H1 (cell line): ENCODE measurements at regions not wholly inside any gene's neighbourhood (a gene's known extent, or its start where the extent isn't known, plus 50 kb on each side); places are given as distances from the start of the nearest gene placed in this dataset.

Source experiments
- EZH2 ChIP-seq: fragments of 200-600 bp; sonication (generic); IDR thresholded peaks from 2 replicates; pipeline ENCODE4 v1.7.1; 2012; ENCODE audit warnings: low read depth, mild to moderate bottlenecking, moderate library complexity, low read length, inconsistent platforms; ENCODE audit not compliant: severe bottlenecking
- GTF2F1 ChIP-seq: IDR thresholded peaks from 2 replicates; pipeline ENCODE4 v1.6.1; 2012; ENCODE audit warnings: low read depth, low read length, improper control_type of control experiment, borderline replicate concordance
- SP1 ChIP-seq: IDR thresholded peaks from 2 replicates; pipeline ENCODE4 v1.6.1; 2011; ENCODE audit warnings: low read depth, low read length
- SP2 ChIP-seq: IDR thresholded peaks from 2 replicates; pipeline ENCODE4 v1.6.1; 2012; ENCODE audit warnings: mild to moderate bottlenecking, low read length, inconsistent platforms
- TAF1 ChIP-seq: IDR thresholded peaks from 2 replicates; pipeline ENCODE4 v1.6.1; 2011; ENCODE audit warnings: mild to moderate bottlenecking, low read depth, low read length
- TF ChIP-seq, protein P1 (sequence below): IDR thresholded peaks from 2 replicates; pipeline ENCODE4 v1.6.1; 2011; ENCODE audit warnings: low read length, improper control_type of control experiment
- TF ChIP-seq, protein P2 (sequence below): fragments of 300-600 bp; sonication (generic); IDR thresholded peaks from 2 replicates; pipeline ENCODE4 v1.7.1; 2012; ENCODE audit warnings: low read length, moderate library complexity, mild to moderate bottlenecking, inconsistent platforms; ENCODE audit not compliant: insufficient replicate concordance

DNA sequence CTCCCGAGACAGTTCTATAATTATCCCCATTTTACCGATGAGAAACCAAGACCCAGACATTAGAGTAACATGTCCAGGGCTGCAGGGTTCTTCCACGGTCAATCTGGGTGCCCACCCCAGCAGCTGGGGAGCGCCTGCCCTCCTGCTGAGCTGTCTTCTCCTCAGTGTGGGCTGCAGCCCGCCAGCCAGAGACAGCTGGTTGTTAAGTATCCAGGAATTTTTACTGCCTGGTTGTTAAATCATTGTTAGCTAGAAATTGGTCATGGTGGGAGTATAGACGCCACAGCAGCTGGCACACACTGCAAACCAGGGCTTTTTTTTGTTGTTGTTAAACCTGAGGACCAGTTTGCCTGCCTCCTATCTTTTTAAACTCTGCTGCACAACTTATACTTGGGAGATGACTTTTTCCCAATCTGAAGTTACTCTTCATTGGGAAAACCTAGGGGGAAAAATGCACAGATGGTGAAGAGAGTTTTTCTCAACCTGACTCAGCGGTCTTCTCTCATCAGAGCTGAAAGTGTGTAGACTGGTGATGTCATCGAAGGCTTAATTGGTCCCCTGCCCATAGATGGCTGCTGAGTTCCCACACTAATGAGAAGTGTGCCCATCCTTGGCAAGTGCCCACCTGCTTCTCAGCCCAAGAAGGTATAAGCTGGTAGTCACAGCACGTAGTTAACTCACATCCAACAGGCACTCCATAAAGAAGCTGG is 208.6 kb downstream of the DRD1 start (continued):
- TF ChIP-seq, protein P1, sequence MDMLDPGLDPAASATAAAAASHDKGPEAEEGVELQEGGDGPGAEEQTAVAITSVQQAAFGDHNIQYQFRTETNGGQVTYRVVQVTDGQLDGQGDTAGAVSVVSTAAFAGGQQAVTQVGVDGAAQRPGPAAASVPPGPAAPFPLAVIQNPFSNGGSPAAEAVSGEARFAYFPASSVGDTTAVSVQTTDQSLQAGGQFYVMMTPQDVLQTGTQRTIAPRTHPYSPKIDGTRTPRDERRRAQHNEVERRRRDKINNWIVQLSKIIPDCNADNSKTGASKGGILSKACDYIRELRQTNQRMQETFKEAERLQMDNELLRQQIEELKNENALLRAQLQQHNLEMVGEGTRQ, result no peak
- TF ChIP-seq GTF2F1 (no peak), SP1 (no peak), SP2 (no peak), TAF1 (no peak), EZH2 (no peak)
- TF ChIP-seq, protein P2, sequence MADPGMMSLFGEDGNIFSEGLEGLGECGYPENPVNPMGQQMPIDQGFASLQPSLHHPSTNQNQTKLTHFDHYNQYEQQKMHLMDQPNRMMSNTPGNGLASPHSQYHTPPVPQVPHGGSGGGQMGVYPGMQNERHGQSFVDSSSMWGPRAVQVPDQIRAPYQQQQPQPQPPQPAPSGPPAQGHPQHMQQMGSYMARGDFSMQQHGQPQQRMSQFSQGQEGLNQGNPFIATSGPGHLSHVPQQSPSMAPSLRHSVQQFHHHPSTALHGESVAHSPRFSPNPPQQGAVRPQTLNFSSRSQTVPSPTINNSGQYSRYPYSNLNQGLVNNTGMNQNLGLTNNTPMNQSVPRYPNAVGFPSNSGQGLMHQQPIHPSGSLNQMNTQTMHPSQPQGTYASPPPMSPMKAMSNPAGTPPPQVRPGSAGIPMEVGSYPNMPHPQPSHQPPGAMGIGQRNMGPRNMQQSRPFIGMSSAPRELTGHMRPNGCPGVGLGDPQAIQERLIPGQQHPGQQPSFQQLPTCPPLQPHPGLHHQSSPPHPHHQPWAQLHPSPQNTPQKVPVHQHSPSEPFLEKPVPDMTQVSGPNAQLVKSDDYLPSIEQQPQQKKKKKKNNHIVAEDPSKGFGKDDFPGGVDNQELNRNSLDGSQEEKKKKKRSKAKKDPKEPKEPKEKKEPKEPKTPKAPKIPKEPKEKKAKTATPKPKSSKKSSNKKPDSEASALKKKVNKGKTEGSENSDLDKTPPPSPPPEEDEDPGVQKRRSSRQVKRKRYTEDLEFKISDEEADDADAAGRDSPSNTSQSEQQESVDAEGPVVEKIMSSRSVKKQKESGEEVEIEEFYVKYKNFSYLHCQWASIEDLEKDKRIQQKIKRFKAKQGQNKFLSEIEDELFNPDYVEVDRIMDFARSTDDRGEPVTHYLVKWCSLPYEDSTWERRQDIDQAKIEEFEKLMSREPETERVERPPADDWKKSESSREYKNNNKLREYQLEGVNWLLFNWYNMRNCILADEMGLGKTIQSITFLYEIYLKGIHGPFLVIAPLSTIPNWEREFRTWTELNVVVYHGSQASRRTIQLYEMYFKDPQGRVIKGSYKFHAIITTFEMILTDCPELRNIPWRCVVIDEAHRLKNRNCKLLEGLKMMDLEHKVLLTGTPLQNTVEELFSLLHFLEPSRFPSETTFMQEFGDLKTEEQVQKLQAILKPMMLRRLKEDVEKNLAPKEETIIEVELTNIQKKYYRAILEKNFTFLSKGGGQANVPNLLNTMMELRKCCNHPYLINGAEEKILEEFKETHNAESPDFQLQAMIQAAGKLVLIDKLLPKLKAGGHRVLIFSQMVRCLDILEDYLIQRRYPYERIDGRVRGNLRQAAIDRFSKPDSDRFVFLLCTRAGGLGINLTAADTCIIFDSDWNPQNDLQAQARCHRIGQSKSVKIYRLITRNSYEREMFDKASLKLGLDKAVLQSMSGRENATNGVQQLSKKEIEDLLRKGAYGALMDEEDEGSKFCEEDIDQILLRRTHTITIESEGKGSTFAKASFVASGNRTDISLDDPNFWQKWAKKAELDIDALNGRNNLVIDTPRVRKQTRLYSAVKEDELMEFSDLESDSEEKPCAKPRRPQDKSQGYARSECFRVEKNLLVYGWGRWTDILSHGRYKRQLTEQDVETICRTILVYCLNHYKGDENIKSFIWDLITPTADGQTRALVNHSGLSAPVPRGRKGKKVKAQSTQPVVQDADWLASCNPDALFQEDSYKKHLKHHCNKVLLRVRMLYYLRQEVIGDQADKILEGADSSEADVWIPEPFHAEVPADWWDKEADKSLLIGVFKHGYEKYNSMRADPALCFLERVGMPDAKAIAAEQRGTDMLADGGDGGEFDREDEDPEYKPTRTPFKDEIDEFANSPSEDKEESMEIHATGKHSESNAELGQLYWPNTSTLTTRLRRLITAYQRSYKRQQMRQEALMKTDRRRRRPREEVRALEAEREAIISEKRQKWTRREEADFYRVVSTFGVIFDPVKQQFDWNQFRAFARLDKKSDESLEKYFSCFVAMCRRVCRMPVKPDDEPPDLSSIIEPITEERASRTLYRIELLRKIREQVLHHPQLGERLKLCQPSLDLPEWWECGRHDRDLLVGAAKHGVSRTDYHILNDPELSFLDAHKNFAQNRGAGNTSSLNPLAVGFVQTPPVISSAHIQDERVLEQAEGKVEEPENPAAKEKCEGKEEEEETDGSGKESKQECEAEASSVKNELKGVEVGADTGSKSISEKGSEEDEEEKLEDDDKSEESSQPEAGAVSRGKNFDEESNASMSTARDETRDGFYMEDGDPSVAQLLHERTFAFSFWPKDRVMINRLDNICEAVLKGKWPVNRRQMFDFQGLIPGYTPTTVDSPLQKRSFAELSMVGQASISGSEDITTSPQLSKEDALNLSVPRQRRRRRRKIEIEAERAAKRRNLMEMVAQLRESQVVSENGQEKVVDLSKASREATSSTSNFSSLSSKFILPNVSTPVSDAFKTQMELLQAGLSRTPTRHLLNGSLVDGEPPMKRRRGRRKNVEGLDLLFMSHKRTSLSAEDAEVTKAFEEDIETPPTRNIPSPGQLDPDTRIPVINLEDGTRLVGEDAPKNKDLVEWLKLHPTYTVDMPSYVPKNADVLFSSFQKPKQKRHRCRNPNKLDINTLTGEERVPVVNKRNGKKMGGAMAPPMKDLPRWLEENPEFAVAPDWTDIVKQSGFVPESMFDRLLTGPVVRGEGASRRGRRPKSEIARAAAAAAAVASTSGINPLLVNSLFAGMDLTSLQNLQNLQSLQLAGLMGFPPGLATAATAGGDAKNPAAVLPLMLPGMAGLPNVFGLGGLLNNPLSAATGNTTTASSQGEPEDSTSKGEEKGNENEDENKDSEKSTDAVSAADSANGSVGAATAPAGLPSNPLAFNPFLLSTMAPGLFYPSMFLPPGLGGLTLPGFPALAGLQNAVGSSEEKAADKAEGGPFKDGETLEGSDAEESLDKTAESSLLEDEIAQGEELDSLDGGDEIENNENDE, result no peak
